ENCODE measurements at regions not wholly inside any gene's neighbourhood (a gene's known extent, or its start where the extent isn't known, plus 50 kb on each side); places are given as distances from the start of the nearest gene placed in this dataset.

DNA sequence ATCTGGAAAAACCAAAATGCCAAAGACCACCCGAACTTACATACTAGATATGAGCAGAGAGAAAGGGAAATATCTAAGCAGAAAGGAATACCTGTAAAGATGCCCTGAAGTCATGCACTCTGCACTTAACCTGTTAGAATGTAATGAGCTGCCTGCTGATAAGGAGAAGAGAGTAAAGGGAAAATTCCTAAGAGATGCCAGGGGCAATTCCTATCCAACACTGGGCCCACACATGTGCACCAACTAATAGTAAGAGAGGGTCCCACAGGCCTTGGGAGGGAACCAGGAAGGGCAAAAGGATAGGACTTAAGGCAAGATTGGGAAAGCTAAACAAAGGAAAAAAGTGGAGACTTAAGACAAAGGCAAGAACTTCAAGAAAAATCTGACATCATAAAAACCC, 189.5 kb downstream of the NSUN3 start:
- Histone ChIP-seq H3K36me3 (replicated peaks in 1 of 2; ENCODE audit: control insufficient read depth in 1 of 2, insufficient read depth in 2 of 2, low read length in 2 of 2) (no peaks in the 10 kb centered on the region), H3K4me2 (replicated peaks; ENCODE audit: extremely low read depth, low read length, poor library complexity, severe bottlenecking) (no peak overlapping the region), H3K4me1 (ENCODE audit: control insufficient read depth in 1 of 2, insufficient read depth in 2 of 2, low read length in 2 of 2) (no peaks in the 10 kb centered on the region), H3K4me3 (replicated peaks in 1 of 3; ENCODE audit: low read depth in 2 of 3, low read length in 3 of 3) (no peak overlapping the region), H3K79me2 (ENCODE audit: insufficient read depth, low read length) (no peaks in the 10 kb centered on the region), H3K9me3 (replicated peaks in 1 of 2; ENCODE audit: control insufficient read depth in 1 of 2, insufficient read depth in 1 of 2, low read length in 2 of 2) (no peaks in the 10 kb centered on the region), H3K9ac (ENCODE audit: insufficient read depth, low read length, poor library complexity, severe bottlenecking) (no peak overlapping the region), H3K27ac (ENCODE audit: low read depth in 1 of 2, low read length in 2 of 2) (no peak overlapping the region), H2AFZ (ENCODE audit: insufficient read depth, low read depth, low read length, poor library complexity, severe bottlenecking) (no peak overlapping the region), H3K27me3 (ENCODE audit: control insufficient read depth in 2 of 2, insufficient read depth in 2 of 2, low read length in 2 of 2) (no peaks in the 10 kb centered on the region), H4K20me1 (ENCODE audit: insufficient read depth, low read length) (no peaks in the 10 kb centered on the region)
- Mint-ChIP-seq H3K9me3 (peaks cover 0 to 1% (median 0%) of the 10 kb centered on the region in 7 donors), H3K4me1 (no peaks in the 10 kb centered on the region), H3K27me3 (ENCODE audit: low read depth in 3 of 3) (no peaks in the 10 kb centered on the region), H3K27ac (no peak overlapping the region), H3K36me3 (no peaks in the 10 kb centered on the region), H3K4me3 (no peak overlapping the region)
- DNase-seq = no peak
- TF ChIP-seq, protein P1, sequence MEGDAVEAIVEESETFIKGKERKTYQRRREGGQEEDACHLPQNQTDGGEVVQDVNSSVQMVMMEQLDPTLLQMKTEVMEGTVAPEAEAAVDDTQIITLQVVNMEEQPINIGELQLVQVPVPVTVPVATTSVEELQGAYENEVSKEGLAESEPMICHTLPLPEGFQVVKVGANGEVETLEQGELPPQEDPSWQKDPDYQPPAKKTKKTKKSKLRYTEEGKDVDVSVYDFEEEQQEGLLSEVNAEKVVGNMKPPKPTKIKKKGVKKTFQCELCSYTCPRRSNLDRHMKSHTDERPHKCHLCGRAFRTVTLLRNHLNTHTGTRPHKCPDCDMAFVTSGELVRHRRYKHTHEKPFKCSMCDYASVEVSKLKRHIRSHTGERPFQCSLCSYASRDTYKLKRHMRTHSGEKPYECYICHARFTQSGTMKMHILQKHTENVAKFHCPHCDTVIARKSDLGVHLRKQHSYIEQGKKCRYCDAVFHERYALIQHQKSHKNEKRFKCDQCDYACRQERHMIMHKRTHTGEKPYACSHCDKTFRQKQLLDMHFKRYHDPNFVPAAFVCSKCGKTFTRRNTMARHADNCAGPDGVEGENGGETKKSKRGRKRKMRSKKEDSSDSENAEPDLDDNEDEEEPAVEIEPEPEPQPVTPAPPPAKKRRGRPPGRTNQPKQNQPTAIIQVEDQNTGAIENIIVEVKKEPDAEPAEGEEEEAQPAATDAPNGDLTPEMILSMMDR (IDR thresholded peaks at IDR 0.05) = no peak
- intact Hi-C loops (cut with micrococcal nuclease) = no loop called here
- no CpG with 5 or more reads among the region's 1 CpG for WGBS (ENCODE audit: insufficient coverage)

GRCh38 chr3:94256888-94257813, 194.3 kb downstream of the NSUN3 start:
- intact Hi-C loops (cut with micrococcal nuclease) = no loop called here
- TF ChIP-seq, protein P1 (IDR thresholded peaks at IDR 0.05) = no peak
- no peak overlapping the region for H3K4me3 Mint-ChIP-seq
- no peak for DNase-seq
- Histone ChIP-seq H3K79me2 (ENCODE audit: insufficient read depth, low read length) (no peaks in the 10 kb centered on the region), H3K4me1 (ENCODE audit: control insufficient read depth in 1 of 2, insufficient read depth in 2 of 2, low read length in 2 of 2) (no peaks in the 10 kb centered on the region), H3K36me3 (replicated peaks in 1 of 2; ENCODE audit: control insufficient read depth in 1 of 2, insufficient read depth in 2 of 2, low read length in 2 of 2) (no peaks in the 10 kb centered on the region), H3K4me3 (replicated peaks in 1 of 3; ENCODE audit: low read depth in 2 of 3, low read length in 3 of 3) (no peak overlapping the region), H3K9ac (ENCODE audit: insufficient read depth, low read length, poor library complexity, severe bottlenecking) (no peak overlapping the region), H3K9me3 (replicated peaks in 1 of 2; ENCODE audit: control insufficient read depth in 1 of 2, insufficient read depth in 1 of 2, low read length in 2 of 2) (no peaks in the 10 kb centered on the region), H2AFZ (ENCODE audit: insufficient read depth, low read depth, low read length, poor library complexity, severe bottlenecking) (no peak overlapping the region), H4K20me1 (ENCODE audit: insufficient read depth, low read length) (no peaks in the 10 kb centered on the region), H3K27me3 (ENCODE audit: control insufficient read depth in 2 of 2, insufficient read depth in 2 of 2, low read length in 2 of 2) (no peaks in the 10 kb centered on the region), H3K4me2 (replicated peaks; ENCODE audit: extremely low read depth, low read length, poor library complexity, severe bottlenecking) (no peak overlapping the region), H3K27ac (ENCODE audit: low read depth in 1 of 2, low read length in 2 of 2) (no peak overlapping the region)
- H3K27ac Mint-ChIP-seq = no peak overlapping the region
- no peaks in the 10 kb centered on the region for H3K4me1 Mint-ChIP-seq
- no peaks in the 10 kb centered on the region for H3K36me3 Mint-ChIP-seq
- WGBS (ENCODE audit: insufficient coverage) = 79% methylated on average over 2 of the region's 5 CpGs
- H3K9me3 Mint-ChIP-seq = peaks cover 0 to 6% (median 1%) of the 10 kb centered on the region in 7 donors
- H3K27me3 Mint-ChIP-seq (ENCODE audit: low read depth in 3 of 3) = peaks cover 0 to 3% (median 2%) of the 10 kb centered on the region in 3 donors

Data from CD14-positive monocyte (primary cell).